HEK293T (cell line): ENCODE measurements at regions not wholly inside any gene's neighbourhood (a gene's known extent, or its start where the extent isn't known, plus 50 kb on each side); places are given as distances from the start of the nearest gene placed in this dataset.
"Not testable (repeated sequence)": the region's sequence is repeated elsewhere in the genome, so short reads cannot be mapped to it uniquely, and the experiment has no call there.

ENCODE experiments used
- CTBP1 ChIP-seq: fragments of 450-650 bp; IDR thresholded peaks from 2 replicates; pipeline ENCODE4 v1.6.1; 2016; ENCODE audit warnings: borderline replicate concordance
- FOXM1 ChIP-seq: fragments of 450-650 bp; IDR thresholded peaks from 2 replicates; pipeline ENCODE4 v1.6.1; 2017; ENCODE audit warnings: mild to moderate bottlenecking, borderline replicate concordance
- LEF1 ChIP-seq: fragments of 450-650 bp; IDR thresholded peaks from 2 replicates; pipeline ENCODE4 v1.6.1; 2017; ENCODE audit warnings: mild to moderate bottlenecking, borderline replicate concordance
- PKNOX1 ChIP-seq: fragments of 450-650 bp; IDR thresholded peaks from 2 replicates; pipeline ENCODE4 v1.6.1; 2016

- TF ChIP-seq LEF1, CTBP1, PKNOX1, FOXM1: not testable (repeated sequence)
Measured at GRCh38 chr4:189653130-189653653, 287.5 kb upstream of the FRG1 start.
